Sigmoid colon (tissue), 6 donors: ENCODE measurements at regions not wholly inside any gene's neighbourhood (a gene's known extent, or its start where the extent isn't known, plus 50 kb on each side); places are given as distances from the start of the nearest gene placed in this dataset.

ENCODE experiments used
- DNase-seq: peaks from one replicate; pipeline ENCODE4 v3.0.0-alpha.2; 2019
- H3K27ac ChIP-seq, 4 donors: fragments of 200-600 bp; sonication (generic); one replicate each; pipeline ENCODE4 v1.5.1; 2016 to 2019; ENCODE audit warnings: mild to moderate bottlenecking in 1 of 4
- H3K27me3 ChIP-seq, 3 donors: fragments of 200-600 bp; sonication (generic); one replicate each; pipeline ENCODE4 v1.5.1; 2019; ENCODE audit warnings: mild to moderate bottlenecking in 1 of 3
- H3K36me3 ChIP-seq, 4 donors: fragments of 200-600 bp; sonication (generic); one replicate each; pipeline ENCODE4 v1.5.1; 2016 to 2019
- H3K4me1 ChIP-seq, 4 donors: fragments of 200-600 bp; sonication (generic); one replicate each; pipeline ENCODE4 v1.5.1; 2017 to 2019
- H3K4me3 ChIP-seq, 4 donors: fragments of 200-600 bp; sonication (generic); one replicate each; pipeline ENCODE4 v1.5.1; 2017 to 2019; ENCODE audit warnings: mild to moderate bottlenecking in 2 of 4, moderate library complexity in 1 of 4
- H3K9me3 ChIP-seq, 4 donors: fragments of 200-600 bp in 3 of 4; sonication (generic) in 3 of 4; one replicate each; pipeline versions ENCODE4 v1.5.1 to v1.6.1; 2013 to 2019
- CTCF ChIP-seq, 4 experiments: fragments of 450-650 bp in 3 of 4; fragments of 200-600 bp in 1 of 4; IDR thresholded peaks; one replicate each; pipeline ENCODE4 v1.5.1; 2016 to 2019; ENCODE audit warnings: antibody characterized with exemption in 4 of 4, mild to moderate bottlenecking in 3 of 4, moderate library complexity in 2 of 4
- EP300 ChIP-seq, 4 donors: sonication (generic); formaldehyde crosslinking; IDR thresholded peaks; one replicate each; pipeline ENCODE4 v1.6.1; 2017; ENCODE audit warnings: antibody characterized with exemption in 4 of 4
- POLR2A ChIP-seq, 2 donors: fragments of 450-650 bp; IDR thresholded peaks; one replicate each; pipeline ENCODE4 v1.6.1; 2016; ENCODE audit warnings: antibody characterized with exemption in 2 of 2, mild to moderate bottlenecking in 2 of 2, moderate library complexity in 2 of 2
- POLR2AphosphoS5 ChIP-seq, 4 donors: sonication (generic); formaldehyde crosslinking; IDR thresholded peaks; one replicate each; pipeline ENCODE4 v1.6.1; 2017; ENCODE audit warnings: antibody characterized with exemption in 4 of 4
- WGBS, 2 donors: extraction: QIAGEN DNeasy Blood & Tissue Kit; methylation state at CpG; one replicate each; pipeline ENCODE4 v1.1.7; 2013; 5-methylcytosine and 5-hydroxymethylcytosine counted together
- intact Hi-C: fragments of 100-400 bp; cut with DNase I; formaldehyde crosslinking; loops from one replicate; pipeline ENCODE4 v1.15.1; 2023
- donor health status: healthy with polysubstance abuse.
- donor health status: healthy.

GRCh38 chr9:115998666-115999065, 154.9 kb upstream of the PAPPA start:
- H3K27ac ChIP-seq = no peak overlapping the region
- H3K27me3 ChIP-seq = no peaks in the 10 kb centered on the region
- DNase-seq = no peak
- H3K9me3 ChIP-seq = no peaks in the 10 kb centered on the region
- no peaks in the 10 kb centered on the region for H3K36me3 ChIP-seq
- TF ChIP-seq CTCF (IDR thresholded peaks at IDR 0.05) (no peak), POLR2A (IDR thresholded peaks at IDR 0.05) (no peak), POLR2AphosphoS5 (IDR thresholded peaks at IDR 0.05) (no peak), EP300 (IDR thresholded peaks at IDR 0.05) (no peak)
- H3K4me1 ChIP-seq = no peaks in the 10 kb centered on the region
- no peak overlapping the region for H3K4me3 ChIP-seq
- intact Hi-C loops = no loop called here

GRCh38 chr9:115999498-115999897, 154.1 kb upstream of the PAPPA start:
- 59 to 79% methylated on average over 2 of the region's 2 CpGs for WGBS, 2 donors
- no peaks in the 10 kb centered on the region for H3K36me3 ChIP-seq
- no peak for DNase-seq
- no peak overlapping the region for H3K4me3 ChIP-seq
- no peak overlapping the region for H3K27ac ChIP-seq
- no peaks in the 10 kb centered on the region for H3K9me3 ChIP-seq
- no peaks in the 10 kb centered on the region for H3K4me1 ChIP-seq
- intact Hi-C loops = no loop called here
- TF ChIP-seq POLR2A (IDR thresholded peaks at IDR 0.05) (no peak), CTCF (IDR thresholded peaks at IDR 0.05) (no peak), EP300 (IDR thresholded peaks at IDR 0.05) (no peak), POLR2AphosphoS5 (IDR thresholded peaks at IDR 0.05) (no peak)
- H3K27me3 ChIP-seq = no peaks in the 10 kb centered on the region

GRCh38 chr9:116000748-116001329, 152.8 kb upstream of the PAPPA start:
- no peaks in the 10 kb centered on the region for H3K27me3 ChIP-seq
- H3K9me3 ChIP-seq = no peaks in the 10 kb centered on the region
- no peak for DNase-seq
- TF ChIP-seq POLR2A (IDR thresholded peaks at IDR 0.05) (no peak), CTCF (IDR thresholded peaks at IDR 0.05) (no peak), POLR2AphosphoS5 (IDR thresholded peaks at IDR 0.05) (no peak), EP300 (IDR thresholded peaks at IDR 0.05) (no peak)
- 64 to 65% methylated on average over 4 of the region's 4 CpGs for WGBS, 2 donors
- no peaks in the 10 kb centered on the region for H3K4me1 ChIP-seq
- no peaks in the 10 kb centered on the region for H3K36me3 ChIP-seq
- intact Hi-C loops = no loop called here
- no peak overlapping the region for H3K4me3 ChIP-seq
- H3K27ac ChIP-seq = no peak overlapping the region

GRCh38 chr9:116002181-116002580, 151.4 kb upstream of the PAPPA start:
- Histone ChIP-seq H3K4me1 (no peaks in the 10 kb centered on the region), H3K36me3 (no peaks in the 10 kb centered on the region), H3K9me3 (no peaks in the 10 kb centered on the region), H3K27ac (no peak overlapping the region), H3K27me3 (no peaks in the 10 kb centered on the region), H3K4me3 (no peak overlapping the region)
- no peak for DNase-seq
- WGBS, 2 donors = 86 to 91% methylated on average over 5 of the region's 5 CpGs
- intact Hi-C loops = no loop called here
- no peak for TF ChIP-seq EP300 (IDR thresholded peaks at IDR 0.05)
- no peak for TF ChIP-seq CTCF (IDR thresholded peaks at IDR 0.05)
- TF ChIP-seq POLR2A (IDR thresholded peaks at IDR 0.05) = no peak
- no peak for TF ChIP-seq POLR2AphosphoS5 (IDR thresholded peaks at IDR 0.05)

- no peaks in the 10 kb centered on the region for H3K9me3 ChIP-seq
- no peaks in the 10 kb centered on the region for H3K4me1 ChIP-seq
- DNase-seq = no peak
- no peak overlapping the region for H3K4me3 ChIP-seq
- intact Hi-C loops = no loop called here
- 48 to 79% methylated on average over 3 of the region's 3 CpGs for WGBS, 2 donors
- H3K27me3 ChIP-seq = no peaks in the 10 kb centered on the region
- no peak overlapping the region for H3K27ac ChIP-seq
- no peaks in the 10 kb centered on the region for H3K36me3 ChIP-seq
- TF ChIP-seq POLR2AphosphoS5 (IDR thresholded peaks at IDR 0.05) = no peak
- TF ChIP-seq CTCF (IDR thresholded peaks at IDR 0.05) = no peak
- TF ChIP-seq EP300 (IDR thresholded peaks at IDR 0.05) = no peak
- TF ChIP-seq POLR2A (IDR thresholded peaks at IDR 0.05) = no peak
Observed at GRCh38 chr9:116002624-116003023, 151.0 kb upstream of the PAPPA start.
